GM18502 (cell line): ENCODE measurements at regions not wholly inside any gene's neighbourhood (a gene's known extent, or its start where the extent isn't known, plus 50 kb on each side); places are given as distances from the start of the nearest gene placed in this dataset.

Experiments
- ATAC-seq: cut with Tn5 transposase; IDR thresholded peaks from one replicate; pipeline ENCODE4 v1.9.1; 2021; ENCODE audit warnings: mild to moderate bottlenecking; ENCODE audit not compliant: unreplicated experiment, poor library complexity

DNA sequence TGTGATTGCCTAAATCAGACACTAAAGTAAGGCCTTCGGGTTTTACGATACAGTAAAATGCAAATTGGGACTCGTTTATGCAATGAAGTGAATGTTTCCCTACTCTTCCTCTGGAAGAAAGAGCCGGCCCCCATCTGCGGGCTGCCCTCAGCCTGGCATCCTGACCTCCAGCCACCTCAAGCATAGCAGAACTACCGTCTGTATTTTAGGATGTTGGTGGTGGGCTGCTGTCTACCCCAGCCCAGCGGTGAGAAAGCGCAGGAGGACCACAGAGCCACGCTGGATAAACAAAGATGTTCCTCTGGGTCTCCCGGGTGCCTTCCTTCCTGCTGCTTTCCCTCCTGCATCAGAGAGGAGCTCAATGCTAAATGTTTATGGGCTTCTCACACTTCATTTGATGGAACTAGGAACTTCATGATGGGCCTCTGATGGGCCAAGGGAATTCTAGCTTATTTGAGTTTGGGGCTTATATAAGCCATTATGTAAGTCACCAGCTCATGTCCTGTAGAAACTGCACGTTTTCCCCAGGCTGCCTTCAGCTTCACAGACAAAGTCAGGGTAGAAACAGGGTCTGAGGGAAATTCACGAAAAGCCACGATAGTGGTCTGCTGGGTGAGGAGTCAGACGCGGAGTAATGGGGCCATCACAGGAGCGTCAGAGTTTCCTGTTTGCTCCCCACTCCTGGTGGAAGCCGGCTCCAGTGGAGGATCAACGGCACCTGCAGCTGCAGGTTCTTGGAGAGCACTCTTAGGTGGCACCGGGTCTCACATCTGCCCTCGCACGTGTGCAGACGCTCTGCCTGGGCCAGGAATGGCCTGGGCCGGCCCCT, 287.4 kb downstream of the BRD1 start:
- no peak for ATAC-seq

DNA sequence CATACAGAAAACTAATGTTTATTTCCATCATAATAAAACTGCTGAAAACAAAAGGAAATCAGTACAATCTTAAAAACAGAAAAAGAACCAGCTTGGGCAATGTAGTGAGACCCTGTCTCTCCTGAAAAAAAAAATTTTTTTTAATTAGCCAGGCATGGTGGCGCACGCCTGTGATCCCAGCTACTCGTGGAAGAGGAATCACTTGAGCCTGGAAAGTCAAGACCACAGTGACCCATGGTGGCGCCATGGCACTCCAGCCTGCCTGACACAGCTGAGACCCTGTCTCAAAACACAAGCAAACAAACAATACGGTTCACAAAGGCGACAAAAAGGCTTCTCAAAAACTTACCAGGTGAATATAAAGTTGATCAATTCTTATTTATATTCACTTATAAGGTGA, 289.7 kb downstream of the BRD1 start:
- ATAC-seq: no peak

DNA sequence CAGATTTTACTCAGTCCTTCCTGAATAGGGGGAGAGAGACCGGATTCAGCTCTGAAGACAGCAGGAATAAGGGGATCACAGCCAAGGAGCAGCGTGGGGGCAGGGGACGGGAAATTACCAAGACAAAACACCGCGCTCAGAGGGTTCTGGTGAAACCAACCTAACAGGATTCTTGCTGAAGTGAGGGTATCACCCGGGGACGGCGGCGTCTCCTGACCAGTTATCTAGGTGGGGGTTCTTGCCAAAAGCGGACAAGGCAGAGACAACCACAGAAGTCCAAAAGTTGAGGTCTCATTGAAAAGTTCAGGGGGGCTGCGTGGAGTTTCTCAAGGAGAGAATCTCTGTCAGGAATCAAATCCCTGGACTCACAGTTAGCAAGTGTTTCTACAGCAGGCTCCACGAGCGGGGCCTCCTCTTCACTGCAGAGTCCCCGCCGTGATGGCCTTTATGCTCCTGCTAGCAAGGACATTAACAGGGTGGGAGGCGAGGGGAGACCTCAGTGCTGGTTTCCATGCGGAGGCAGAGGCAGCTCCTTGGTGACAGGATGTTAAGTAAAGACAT, 291.0 kb downstream of the BRD1 start:
- no peak for ATAC-seq

DNA sequence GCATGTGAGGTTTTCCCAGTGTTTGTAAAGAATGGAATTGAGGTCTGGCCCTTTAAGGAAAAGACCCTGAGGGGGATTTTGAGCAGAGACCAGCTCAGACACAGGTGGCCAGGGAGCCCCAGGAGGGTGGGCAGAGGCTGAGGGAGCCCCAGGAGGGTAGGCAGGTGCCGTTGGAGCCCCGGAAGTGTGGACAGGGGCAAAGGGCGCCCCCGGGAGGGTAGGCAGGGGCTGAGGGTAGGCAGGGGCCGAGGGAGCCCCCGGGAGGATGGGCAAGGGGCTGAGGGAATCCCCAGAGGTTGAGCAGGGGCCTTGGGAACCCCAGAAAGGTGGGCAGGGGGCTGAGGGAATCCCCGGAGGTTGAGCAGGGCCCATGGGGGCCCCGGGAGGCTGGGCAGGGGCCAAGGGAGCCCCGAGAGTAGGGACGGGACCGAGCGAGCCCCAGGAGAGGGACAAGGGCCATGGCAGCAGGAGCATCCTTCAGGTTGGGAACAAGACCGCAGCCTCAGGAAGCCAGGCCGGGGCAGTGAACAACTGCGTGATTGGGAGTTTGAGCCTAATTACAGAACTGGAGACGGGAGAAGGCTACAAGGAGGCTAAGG, 292.0 kb downstream of the BRD1 start:
- ATAC-seq: no peak

DNA sequence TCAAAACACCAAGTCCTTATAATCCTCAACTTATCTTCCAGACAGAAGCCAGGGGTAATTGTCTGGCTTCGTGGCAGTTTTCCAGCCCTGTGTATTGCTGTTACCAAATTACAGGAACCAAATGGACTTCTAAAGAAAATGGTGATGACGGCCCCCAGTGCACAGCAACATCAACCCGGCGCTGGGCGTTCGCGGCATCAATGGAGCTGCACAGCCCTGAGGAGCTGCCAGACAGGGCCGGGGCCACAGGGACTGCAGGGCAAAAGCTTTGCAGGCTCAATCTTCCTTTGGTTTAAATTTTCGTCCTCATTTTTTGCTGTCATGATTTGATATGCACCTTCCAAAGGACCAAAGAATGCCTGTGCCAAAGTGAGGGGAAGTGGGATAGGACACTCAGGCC, 292.5 kb downstream of the BRD1 start:
- no peak for ATAC-seq

DNA sequence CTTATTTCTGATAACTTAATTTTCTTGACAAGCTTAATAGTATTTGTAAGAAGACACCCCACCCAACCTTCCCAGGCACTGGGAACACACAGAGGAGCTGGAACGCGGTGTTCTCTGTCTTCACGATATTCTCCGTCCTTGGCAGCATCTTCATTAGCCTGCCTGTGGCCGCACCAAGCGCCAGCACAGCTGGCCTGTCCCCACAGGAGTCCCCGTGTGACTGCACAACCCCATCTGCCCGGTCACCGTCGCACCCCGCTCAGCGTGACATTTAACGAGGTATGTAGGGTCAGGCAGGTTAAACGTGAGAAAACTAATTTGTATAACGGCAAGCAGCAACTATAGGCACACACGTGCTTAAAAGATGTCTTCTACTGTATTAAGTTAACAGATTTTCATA, 293.3 kb downstream of the BRD1 start:
- no peak for ATAC-seq

DNA sequence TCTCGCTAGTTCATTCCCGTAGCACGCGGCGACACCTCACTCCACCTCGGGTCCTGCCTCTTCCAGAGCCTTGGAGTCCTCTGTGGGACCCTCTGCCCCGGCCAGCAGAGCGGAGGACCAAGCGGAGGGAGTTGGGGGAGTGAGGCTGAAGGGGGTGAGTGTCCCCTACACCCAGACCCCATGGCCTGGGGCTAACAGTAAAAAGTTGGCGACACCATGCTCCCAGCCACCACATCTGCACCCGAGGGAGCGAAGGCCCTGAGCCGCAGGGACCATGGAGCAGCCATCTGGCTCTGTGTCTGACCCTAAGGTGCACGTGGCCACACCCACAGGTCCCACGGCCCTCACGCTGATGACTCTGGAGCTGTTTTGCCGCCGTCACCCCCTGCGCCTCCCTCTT, 293.8 kb downstream of the BRD1 start:
- no peak for ATAC-seq

DNA sequence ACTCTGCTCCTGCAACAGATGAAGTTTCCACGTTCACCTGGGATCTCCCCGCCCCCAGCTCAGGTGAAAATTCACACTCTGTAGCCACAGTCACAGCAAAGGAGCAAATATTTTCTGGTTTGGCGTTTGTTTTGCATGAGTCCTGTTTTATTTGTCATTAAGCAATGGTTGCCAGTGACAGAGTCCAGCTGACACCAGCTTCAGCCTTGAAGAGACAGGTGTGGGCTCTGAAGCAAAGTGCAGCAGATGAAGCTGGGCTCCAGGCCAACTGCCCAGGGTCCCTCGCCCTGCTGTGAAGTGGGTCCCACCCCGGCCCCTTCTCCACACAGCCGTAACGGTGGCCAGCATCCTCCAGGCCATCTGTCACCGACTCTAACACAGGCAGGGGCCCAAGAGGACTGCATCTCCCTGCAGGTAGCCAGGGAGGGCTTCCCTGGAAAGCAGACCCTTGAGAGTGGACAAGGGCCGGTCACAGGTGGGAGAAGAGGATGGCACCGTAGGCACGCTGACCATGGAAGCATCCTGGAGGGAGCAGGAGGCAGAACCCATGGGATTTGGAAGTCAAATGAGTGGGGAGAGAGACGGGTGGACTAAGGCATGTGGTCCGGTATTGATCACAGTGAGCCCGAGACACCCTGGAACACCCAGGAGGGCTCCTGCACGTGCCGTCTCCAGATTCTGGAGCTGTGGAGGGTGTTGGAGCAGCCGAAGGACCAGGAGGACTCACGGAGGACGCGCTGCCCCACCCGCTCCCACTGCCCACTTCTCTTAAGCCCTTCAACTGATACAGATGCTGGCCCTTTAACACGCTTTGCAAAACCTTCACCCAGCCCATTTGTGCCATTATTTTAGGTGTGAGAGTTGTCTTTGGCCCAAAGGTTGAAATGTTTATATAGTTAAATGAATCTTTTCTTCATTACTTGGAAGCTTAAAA, 294.5 kb downstream of the BRD1 start:
- ATAC-seq: no peak

DNA sequence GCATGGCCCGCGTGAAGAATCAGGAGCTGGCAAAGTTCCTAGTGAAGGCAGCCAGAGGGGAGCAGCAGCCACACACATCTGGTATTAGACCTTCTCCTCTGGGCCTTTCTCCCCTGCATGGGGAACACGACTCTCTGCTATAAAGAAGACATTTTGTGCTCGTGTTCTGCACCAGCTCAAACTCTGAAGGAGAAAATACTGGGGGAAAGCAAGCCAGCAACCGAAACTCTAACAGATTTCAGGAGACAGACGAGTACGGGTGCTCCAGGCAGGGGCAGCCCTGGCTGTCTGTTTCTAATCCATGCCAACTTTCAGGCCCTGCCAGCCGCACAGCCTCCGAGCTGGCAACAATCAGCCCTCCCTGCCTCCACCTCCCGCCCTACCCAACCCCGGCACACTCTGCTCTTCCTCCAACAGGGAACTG, 296.3 kb downstream of the BRD1 start:
- ATAC-seq: no peak

DNA sequence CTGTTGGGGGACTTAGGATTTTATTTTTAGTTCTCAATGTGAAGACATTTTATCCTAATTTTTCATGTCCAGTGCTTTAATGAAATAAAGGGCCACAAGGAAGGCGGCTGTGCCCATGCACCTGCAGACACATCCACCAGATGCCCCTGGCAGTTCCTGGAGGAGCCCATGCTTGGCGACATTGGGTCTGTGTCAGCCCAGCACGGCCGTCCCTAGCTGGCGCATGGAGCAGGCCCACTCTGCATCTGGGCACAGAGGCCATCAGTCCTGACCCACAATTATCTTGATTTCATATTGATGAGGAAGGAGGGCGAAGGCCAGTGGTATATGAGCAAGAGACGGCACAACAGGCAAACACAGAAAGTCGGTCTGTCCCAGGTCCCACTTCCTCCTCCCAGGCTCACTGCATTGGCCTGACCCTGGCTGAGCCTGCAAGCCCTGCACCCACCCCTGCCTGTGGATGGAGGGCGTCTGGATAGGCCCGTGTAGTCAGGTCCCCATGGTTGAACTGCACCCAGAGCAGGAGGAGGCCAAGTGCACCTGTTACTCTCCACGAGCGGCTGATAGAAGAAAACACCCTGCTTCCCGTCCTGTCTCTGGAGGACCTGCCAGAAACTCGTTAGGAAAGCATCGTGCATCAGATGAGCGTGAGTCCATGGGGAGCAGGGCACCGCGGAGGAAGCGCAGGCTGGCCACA, 296.9 kb downstream of the BRD1 start:
- ATAC-seq: no peak

DNA sequence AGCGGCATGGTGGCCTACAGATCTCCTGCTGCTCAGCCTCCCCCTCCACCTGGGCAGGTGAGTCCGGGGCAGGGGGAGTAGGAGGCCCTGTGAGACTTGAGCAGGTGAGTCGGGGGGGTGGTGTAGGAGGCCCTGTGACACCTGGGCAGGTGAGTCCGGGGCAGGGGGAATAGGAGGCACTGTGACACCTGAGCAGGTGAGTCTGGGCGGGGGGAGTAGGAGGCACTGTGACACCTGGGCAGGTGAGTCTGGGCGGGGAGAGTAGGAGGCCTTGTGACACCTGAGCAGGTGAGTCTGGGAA, 299.3 kb downstream of the BRD1 start:
- no peak for ATAC-seq

DNA sequence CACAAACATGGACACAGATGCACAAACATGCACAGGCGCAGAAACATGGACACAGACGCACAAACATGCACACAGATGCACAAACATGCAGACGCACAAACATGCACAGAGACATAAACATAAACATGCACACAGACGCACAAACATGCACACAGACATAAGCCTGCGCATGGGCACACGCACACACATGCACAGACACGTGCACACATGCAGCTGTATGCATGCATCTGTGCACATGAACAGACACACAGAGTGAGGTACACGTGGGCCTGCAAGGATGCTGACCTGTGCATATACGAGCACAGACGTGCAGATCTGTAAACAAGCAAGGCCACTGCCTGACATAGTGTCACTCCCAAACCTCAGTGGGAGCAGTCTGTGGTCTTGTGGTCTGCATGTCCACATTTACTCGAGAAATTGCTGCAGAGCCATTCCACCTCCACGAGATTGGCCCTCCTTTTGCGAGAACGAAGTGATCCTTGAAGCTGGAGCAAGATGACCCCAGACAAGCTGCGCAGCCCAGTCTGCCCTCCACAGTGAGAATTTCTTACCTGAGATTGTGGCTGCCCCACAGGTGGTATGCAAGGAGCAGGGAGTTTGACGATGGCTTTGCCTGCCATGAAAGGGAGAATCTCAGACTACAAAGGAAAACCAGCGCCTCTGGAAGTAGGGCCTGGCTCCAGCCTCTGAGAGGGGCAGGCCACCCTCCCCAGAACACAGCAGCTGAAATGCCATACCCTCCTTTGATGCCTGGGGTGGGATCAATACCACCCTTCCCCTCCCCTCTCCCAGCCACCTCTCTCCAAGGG, 299.9 kb downstream of the BRD1 start:
- no peak for ATAC-seq

DNA sequence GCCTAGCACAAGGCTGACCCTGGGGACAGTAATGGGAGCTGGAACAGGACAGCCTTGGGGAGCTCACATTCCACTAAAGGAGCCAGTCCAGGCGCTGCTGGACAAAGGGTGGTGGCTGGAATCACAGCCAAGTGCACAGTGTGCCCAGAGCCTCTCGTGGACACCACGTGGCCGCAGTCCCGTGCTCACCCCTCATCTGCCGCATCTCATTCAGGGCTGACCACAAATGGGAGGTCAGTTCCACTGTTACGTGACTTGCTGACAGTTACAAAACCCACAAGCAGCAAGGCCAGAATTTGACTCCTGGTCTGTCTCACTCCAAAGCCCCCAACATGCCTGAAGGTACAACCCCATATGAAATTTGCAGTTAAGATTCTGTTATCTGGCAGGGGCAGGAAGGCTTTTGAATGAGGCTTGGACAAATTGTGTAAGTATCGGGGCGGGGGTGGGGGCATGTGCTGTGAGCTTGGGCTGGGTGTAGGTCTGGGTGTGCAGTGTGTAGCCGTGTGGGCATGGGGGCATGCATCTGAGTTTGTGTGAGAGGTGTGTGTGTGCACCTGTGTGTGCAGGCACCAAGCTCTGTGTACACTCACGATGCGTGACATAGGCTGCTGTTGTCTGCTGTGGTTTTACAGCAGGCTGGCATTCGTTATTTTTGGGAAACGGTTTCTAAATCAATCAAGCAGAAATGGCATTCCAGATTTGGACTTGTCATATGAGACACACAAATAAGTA, 301.7 kb downstream of the BRD1 start:
- ATAC-seq: no peak

DNA sequence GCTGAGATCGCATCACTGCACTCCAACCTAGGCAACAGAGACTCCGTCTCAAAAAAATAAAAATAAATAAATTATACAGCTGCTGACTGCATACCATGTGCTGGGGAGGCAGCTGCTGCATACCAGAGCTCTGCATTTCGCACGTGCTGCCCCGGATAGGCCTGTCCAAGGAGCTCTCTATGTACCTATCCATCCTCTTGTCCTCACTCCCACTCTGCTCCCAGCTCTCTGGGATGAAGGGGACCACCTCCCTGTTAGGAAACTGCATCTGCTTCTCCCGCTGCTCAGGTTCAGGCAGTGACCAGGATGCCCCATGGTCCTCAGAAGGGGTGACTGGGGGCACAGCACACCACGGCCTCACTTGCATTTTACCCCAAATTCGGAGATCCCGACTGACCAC, 302.3 kb downstream of the BRD1 start:
- ATAC-seq: no peak

DNA sequence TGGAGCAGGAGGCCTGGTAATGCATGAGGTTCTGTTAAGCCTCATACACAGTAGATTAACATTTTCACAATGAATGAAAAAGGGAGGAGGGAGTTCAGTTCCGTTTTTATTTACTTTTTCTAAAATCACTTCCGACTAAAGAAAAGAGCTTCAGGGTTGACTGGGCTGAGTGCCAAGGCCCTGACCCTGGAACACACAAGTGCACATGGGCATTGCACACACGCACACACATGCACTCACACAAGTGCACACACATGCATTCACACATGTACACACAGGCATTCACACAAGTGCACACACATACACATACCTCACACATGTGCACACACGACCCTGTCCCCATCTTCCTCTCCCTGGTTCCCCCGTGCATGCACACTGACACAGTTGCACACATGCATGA, 303.3 kb downstream of the BRD1 start:
- ATAC-seq: no peak

DNA sequence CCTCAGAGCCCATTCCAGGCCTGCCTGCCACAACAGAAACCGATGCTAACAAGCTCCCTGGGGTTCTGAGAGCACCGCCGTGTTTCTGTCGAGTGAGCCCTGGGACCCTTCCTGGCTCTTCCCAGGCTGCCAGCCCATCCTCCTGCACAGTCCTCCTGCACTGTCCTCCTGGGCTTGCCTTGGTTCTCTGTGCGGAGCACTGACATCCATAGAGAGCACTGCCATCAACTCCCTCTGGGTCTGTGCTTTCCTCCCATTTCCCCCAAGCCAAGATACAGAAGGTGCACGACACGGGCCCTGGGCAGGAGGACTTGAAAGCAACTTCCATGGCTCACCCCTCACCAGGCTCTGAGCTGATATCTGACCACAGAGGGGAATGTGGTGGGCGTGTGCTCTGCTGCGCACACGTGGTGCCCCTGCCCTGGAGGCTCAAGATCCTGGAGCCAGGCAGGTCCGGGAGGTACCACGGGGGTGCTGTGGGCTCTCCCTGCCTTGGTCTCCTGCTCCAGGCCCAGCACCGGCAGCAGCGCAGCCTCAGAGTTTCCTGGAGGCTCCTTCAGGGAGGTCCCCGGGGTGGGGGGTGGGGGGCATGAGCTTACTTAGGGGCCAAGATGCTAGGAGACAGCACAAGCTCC, 304.2 kb downstream of the BRD1 start:
- no peak for ATAC-seq

DNA sequence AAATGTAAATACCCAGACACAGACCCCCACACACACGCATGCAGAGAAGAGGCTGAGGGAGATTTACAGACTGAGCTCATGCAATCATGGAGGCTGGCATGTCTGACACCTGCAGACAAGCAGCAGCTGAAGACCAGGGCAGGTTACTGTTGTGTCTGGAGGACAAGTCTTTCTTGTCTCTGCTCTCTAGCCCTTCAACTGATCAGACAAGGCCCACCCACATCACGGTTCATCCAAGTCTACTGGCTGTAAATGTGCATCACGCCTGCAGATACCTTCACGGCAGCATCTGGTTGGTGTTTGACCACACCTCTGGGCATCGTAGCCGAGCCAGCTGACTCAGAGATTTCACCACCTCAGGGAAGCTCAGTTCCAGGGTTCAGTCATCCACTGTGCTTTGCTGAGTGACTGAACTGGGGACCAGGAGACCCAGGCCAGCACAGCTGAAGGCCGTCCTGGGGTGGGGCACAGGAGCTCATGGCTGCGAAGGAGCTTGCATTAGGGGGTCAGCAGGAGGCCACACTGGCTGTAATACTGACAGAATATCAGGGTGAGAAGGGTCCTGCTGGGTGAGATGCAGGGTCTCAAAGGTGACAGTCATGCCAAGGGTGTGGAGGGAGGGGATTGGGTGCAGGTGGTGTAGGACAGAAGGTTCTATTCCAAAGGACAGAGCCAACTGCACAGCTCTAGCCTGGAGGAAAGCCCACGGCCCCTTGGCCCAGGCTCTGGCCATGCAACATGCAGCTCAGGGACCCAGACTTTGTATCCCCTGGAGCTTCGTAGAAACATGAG, 304.9 kb downstream of the BRD1 start:
- ATAC-seq: no peak

DNA sequence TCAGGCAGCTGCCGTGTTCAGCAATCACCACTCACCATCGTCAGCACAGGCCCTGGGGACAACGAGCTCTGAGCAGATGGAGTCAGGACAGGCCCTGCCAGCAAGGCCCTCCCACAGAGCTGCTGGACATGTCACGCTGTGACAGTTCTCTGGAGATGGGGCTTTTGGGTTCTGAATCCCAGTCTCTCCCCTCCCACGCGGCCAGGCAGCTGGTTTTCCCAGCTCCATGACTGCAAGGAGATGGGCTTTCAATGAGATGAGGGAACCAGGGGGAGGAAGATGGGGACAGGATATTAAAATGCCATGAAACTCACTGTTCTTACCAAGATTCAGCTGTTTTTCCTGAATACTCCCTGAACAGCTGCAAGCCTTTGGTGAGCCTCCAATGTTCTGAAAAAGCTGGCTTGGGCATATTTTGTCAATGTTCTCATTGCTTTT, 305.9 kb downstream of the BRD1 start:
- ATAC-seq: no peak
